Activated CD8-positive, alpha-beta memory T cell treated with anti-CD3 and anti-CD28 coated beads, Interleukin-2, amount 50 U/mL, for 48 hours (primary cell): ENCODE measurements at regions not wholly inside any gene's neighbourhood (a gene's known extent, or its start where the extent isn't known, plus 50 kb on each side); places are given as distances from the start of the nearest gene placed in this dataset.

ENCODE experiments used
- DNase-seq: peaks from one replicate; pipeline ENCODE4 v3.0.0-alpha.2; 2020

GRCh38 chr1:39085174-39085573 lies 59.0 kb downstream of the NDUFS5 start:
- DNase-seq: no peak

DNA sequence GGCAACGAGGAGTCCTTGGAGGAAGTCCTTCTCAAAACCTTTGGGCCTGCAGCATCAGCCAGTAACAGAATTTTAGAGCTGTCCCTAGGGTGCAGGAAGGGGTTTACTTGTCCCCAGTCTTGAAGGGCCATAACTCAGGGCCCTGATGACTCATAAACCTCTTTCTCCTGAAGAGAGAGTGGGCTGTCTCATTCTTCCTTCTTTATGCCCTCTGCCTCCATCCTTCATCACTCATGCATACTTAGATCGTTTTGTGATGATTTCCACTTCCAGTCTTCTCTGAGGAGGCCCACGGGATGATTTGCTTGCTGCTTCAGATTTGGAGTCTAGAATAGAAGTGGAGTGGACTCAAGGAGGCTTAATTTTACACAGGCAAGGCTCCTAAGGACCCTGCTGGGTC lies 60.2 kb downstream of the NDUFS5 start:
- no peak for DNase-seq

GRCh38 chr1:39086865-39087409 lies 60.8 kb downstream of the NDUFS5 start:
- no peak for DNase-seq

DNA sequence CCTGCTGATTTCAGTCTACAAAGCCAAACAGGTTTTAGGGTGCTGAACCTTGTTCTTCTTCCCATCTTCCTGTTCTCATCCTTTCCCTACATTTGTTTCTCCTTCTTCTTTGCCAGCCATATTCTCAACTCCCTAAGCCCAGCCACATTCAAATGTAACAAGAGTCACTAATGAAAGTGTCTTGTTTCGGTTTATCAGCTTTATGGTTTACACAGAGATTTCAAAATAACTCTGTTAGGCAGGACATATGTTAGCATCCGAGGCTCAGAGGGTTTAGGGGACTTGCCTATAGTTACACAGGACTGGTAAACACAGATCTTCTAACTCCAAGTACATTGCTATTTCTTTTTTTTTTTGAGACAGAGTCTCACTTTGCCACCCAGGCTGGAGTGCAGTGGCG lies 61.3 kb downstream of the NDUFS5 start:
- no peak for DNase-seq

DNA sequence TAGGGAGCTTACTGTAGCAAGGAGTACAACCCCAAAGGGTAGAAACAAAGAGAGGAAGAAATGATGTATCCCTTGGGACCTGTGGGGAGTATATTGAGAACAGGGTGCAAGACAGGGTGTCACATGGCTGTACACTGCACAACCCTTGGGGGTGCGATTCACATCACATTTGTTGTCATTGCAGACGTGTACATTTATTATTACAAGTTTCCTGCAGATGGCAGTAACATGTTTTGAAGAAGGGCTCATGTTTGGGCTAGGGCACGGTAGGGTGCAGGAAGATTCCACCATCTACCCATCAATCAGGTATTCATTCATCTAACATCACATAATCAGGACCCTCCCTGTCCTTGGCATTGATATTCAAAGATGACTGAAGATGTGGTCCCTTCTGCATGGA lies 62.5 kb downstream of the NDUFS5 start:
- DNase-seq: no peak

- DNase-seq: no peak
These were observed 63.9 kb downstream of the NDUFS5 start for GRCh38 chr1:39089931-39090521.

- DNase-seq: no peak
These were observed 64.7 kb downstream of the NDUFS5 start for GRCh38 chr1:39090757-39091380.

DNA sequence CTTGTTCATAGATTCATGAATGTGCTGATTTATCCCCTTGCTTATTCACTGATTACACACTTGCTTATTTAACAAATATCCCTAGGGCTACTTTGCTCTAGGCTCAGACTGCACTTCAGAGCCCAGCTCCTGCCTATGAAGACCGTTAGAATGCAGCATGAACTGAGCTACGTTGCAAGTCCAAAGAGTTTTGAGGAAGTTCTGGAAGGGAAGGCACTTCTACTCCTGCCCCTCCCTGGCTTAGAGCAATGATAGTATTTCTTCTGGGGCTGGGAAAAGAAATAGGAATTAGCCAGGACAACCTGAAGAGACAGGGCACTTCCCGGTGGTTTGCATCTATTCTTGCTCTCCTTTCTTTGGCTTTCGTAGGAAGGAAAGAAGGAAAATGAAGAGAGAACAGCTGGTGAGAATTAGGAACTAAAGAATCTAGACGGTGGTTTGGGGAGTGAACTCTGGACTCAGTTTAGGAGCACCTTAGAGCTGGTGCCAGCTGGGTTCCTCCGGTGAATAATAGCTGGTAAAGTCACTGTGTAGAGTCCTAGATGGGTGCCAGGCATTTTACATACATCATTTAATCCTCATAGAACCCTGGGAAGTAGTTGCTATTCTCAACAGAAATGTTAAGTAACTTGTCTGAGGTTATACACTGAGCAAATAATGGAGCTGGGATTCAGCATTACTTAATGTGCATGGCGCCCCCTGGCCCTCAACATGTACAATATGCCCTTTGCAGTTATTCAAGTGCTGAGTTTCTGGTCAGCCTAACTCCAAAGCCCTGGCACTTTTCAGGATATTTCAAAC lies 65.9 kb downstream of the NDUFS5 start:
- DNase-seq: no peak

DNA sequence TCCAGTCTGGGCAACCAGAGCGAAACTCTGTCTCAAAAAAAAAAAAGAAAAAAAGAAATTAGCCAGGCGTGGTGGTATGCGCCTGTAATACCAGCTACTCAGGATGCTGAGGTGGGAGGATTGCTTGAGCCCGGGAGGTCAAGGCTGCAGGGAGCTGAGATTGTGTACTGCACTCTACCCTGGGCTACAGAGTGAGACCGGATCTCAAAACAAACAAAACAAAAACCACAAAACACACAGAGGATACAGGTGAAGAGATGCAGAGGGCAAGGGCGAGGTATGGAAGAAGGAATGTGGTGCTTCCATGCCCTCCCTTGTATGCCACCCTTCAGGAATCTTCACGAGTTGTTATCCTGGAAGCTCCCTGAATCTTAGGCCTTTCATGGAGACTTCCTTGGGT lies 68.5 kb downstream of the NDUFS5 start:
- DNase-seq: no peak

DNA sequence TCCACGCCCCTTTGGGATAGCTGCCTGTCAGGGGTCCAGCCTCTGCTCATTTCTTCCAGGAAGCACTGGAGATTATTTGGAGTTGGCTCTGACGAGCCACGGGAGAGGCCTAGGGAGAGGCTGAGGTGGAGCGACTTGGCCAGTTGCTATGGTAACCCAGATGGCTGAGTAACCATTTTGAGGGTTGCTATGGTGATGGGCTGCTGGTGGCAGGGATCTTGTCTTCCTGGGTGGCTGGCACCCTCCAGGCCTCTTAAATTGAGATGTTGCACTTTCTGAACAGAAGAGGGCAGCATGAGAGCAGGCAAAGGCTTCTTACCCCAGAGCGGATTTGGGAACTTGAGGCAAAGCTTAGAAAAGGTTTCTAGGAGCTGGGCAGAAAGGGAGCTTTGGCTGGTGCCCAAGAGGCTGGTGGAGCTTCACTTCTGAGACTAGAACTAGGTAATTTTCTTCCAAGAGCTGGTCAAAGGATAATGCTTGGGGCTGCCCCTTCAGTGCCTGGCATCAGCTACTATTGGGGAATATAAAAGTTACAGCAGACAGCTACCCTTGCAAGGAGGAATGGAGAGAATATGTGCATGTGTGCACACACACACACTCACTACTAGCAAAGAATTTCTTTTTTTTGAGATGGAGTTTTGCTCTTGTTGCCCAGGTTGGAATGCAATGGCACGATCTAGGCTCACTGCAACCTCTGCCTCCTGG lies 72.5 kb downstream of the NDUFS5 start:
- DNase-seq: peak; percentile 71

GRCh38 chr1:39102537-39103327 lies 76.6 kb downstream of the NDUFS5 start:
- DNase-seq: no peak

DNA sequence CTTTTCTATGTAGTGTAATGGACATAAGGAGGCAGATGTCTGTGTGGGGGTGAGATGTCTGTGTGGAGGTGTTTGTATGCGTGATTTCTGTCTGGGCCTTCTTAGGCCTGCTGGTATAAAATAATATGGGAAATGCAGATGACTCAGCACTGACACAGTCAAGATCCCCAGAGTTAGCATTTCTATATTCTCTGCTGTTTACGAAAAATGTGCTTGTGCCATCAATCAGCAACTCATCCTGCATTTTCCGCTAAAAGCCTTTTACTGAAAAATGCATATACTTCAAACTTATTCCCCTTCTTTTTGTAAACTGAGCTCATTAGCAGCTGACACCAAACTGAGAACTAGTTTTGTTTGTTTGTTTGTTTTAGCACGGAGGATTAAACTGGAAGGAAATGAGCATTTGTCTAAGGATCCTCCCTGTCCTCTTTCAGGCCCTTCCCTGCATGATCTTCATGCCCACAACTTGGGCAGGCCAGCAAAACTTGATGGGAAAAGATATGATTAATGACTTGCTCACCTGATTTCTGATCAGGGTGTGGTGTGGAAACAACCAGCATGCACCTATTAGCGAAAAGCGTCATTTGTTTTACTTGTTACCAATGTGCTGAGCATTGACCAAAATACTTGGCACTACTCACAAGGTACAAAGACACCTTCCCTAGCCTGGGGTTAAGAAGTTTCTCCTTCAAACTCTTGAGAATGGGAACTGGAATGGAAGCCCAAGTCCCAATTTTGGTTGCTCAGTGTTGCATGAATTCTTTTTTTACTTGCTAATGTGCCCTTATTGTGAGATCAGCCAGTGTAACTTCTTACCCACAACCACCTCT lies 77.4 kb downstream of the NDUFS5 start:
- no peak for DNase-seq

DNA sequence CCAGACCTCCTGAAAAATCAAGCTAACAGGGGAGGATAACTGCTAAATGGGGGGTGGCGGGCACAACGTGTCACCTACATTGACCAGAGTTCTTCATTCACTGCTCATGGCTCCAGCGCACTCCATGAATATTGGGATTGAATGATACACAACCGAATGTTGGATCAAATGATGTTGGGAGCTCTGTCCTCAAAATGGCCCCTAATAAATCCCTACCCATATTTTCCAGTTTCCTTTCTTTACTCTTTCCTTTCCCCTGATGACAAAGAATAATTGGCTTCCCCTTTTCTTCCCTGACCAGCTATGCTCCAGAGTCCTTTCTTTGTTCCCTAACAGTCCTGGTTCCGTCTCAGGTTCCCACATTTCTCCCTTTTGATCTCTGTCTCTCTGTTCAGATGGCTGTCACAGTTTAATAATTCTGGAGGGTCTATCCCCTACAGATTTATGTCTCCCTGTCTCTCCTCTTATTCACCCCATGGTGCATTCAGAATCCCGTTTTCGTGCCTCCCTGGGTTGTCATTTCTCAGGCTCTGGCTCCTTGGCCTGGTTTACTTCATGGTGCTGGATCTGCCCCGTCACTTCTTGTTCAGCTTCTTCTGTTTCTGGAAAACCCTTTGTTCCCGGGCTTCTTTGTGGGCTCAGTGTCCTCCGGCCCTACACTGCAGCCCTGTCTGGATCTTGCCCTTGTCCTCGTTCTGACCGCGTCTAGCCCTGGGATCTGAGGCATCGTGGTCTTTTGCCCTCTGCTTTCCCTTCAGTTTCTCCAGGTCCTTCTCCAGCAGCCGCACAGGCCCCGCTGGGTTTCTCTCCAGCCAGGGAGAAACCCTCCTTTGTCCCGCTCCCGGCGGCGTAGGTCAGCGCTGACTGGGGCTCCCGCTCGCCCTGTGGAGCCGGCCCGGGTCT lies 78.3 kb downstream of the NDUFS5 start:
- no peak for DNase-seq

GRCh38 chr1:39105061-39105840 lies 79.1 kb downstream of the NDUFS5 start:
- peak; percentile 82 for DNase-seq

DNA sequence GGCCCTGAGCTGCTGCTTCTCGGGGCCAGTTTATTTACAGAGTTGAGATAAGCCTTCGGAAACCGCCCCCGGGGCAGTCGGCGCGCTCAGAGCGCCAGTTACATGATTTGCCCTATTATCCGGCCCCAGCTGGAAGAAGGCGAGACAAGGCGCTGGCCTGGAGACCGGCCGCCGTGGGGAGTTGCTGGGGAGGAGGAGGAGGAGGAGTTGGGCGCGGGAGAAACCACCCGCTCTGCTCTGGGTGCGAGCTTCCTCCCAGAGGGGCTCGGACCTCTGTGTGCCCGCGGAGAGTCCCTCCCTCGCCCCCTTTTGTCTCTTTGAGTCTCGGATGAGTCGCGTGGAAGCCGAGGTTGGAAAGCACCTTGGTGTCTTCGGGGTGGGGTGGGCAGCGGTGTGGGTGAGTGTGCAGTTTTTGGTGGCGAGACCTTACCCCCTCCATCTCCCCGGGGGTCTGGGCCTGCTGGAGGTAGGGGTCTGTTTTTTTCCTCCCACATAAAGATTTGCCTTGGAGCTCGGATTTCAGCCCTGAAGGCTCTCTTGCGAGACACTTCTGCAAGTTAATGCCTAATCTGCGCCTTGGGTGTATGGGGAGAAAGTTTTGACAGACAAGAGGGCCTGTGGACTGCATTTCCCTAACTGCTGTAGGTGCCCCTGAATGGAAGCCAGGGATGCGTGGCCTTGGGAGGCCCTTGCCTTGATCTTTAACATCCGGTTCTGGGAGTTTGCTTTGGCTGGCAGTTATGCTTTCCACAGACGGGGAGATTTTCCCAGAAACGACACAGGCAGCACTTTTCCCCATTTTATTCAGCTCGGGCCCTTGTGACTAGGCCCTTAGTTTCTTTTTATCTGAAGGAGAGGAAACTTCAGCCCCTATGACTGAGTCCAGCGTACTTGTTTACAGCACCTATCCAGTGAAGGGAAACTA lies 80.0 kb downstream of the NDUFS5 start:
- peak; percentile 67 for DNase-seq

DNA sequence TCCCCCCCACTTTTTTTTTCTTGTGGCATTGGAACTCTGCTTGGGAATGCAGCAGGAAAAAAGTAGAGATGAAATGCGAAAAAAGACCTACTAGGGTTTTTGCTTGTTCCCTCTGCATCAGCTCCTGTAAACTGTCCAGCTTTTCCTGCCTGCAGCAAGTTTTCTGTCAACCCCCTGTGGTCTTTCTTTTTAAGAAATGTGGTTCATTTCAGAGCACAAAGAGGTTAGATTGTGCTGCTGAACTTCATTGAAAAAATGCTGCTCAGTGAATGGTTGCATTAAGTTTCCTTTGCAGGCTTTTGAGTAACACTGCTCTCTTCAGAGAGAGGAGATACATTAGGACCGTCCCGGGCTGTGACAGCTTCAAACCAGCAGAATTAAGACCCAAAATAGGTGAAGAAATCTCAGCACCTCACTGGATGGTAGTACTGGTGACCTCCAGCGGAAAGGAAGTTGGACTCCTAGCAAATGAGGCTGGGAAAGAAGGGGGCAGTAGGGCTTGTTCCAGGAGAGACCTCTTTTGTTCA lies 80.7 kb downstream of the NDUFS5 start:
- no peak for DNase-seq

DNA sequence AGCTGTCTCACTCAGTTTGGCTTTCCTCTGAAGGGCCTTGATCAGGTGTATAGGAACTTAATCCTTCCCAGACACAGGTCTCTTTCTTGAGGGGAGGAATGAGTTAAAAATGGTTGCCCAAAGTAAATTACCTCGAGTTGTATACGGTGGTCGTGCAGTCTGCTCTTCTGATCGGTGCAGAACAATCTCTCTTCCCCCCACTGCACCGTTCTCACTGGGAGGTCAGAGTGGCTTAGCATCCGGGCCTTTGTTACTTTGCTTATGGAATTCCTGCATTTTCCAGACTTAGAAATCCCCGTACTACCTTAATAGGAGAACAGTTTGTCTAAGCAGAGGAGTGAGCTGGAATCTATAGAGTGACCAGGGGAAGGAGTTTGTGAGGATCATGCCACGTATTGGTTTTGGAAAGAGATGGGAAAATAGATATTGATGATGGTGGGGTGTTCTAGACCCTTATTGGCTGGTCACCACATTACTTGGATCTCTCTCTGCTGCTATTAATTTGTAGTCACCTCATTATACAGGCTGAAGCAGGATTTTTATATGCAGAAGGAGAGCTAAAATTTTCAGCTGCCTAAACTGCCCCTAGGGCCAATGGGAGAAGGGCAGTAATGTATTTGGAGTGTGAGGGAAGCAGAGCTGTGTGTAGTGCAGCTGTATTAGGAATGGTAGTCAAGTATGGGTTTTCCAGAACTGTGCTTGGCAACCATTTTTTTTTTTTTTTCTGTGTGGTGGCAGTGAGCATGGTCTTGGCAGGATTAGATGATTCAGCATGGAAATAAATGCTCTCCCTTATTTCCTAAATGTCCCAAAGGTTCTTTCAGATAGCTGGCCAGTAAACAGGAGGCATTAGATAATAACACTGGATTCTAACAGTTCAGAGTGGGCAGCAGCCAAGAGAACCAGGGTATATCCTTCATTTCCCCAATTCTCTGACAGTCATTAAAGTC lies 81.5 kb downstream of the NDUFS5 start:
- DNase-seq: no peak
